ENCODE measurements at regions not wholly inside any gene's neighbourhood (a gene's known extent, or its start where the extent isn't known, plus 50 kb on each side); places are given as distances from the start of the nearest gene placed in this dataset.

- DNase-seq (ENCODE audit: low spot score) = no peak
- Histone ChIP-seq H3K36me3 (no peaks in the 10 kb centered on the region), H3K27me3 (no peaks in the 10 kb centered on the region), H3K4me3 (no peak overlapping the region), H3K27ac (no peak overlapping the region), H3K9me3 (no peaks in the 10 kb centered on the region), H3K4me1 (no peaks in the 10 kb centered on the region)
- TF ChIP-seq CTCF (IDR thresholded peaks at IDR 0.05) = no peak
These were observed 157.1 kb upstream of the WSCD1 start for GRCh38 chr17:5913032-5913531.

- no peak for DNase-seq (ENCODE audit: low spot score)
- Histone ChIP-seq H3K27me3 (no peaks in the 10 kb centered on the region), H3K4me3 (no peak overlapping the region), H3K9me3 (no peaks in the 10 kb centered on the region), H3K4me1 (no peaks in the 10 kb centered on the region), H3K36me3 (no peaks in the 10 kb centered on the region), H3K27ac (no peak overlapping the region)
- TF ChIP-seq CTCF (IDR thresholded peaks at IDR 0.05) = no peak
These were observed 156.5 kb upstream of the WSCD1 start for GRCh38 chr17:5913641-5914040.

- H3K27ac ChIP-seq = no peak overlapping the region
- H3K9me3 ChIP-seq = no peaks in the 10 kb centered on the region
- TF ChIP-seq CTCF (IDR thresholded peaks at IDR 0.05) = no peak
- H3K27me3 ChIP-seq = no peaks in the 10 kb centered on the region
- H3K36me3 ChIP-seq = no peaks in the 10 kb centered on the region
- DNase-seq (ENCODE audit: low spot score) = no peak
- no peak overlapping the region for H3K4me3 ChIP-seq
- H3K4me1 ChIP-seq = no peaks in the 10 kb centered on the region
These were observed 154.8 kb upstream of the WSCD1 start for GRCh38 chr17:5915337-5915736.

- Histone ChIP-seq H3K9me3 (no peaks in the 10 kb centered on the region), H3K4me3 (no peak overlapping the region), H3K4me1 (no peaks in the 10 kb centered on the region), H3K36me3 (no peaks in the 10 kb centered on the region), H3K27me3 (no peaks in the 10 kb centered on the region), H3K27ac (no peak overlapping the region)
- DNase-seq (ENCODE audit: low spot score) = no peak
- no peak for TF ChIP-seq CTCF (IDR thresholded peaks at IDR 0.05)
These were observed 151.1 kb upstream of the WSCD1 start for GRCh38 chr17:5919089-5919488.

GRCh38 chr17:5921512-5922282, 148.5 kb upstream of the WSCD1 start:
- Histone ChIP-seq H3K9me3 (no peaks in the 10 kb centered on the region), H3K27me3 (no peaks in the 10 kb centered on the region), H3K4me3 (no peak overlapping the region), H3K27ac (no peak overlapping the region), H3K36me3 (no peaks in the 10 kb centered on the region), H3K4me1 (no peaks in the 10 kb centered on the region)
- TF ChIP-seq CTCF (IDR thresholded peaks at IDR 0.05) = no peak
- no peak for DNase-seq (ENCODE audit: low spot score)

- H3K27ac ChIP-seq = no peak overlapping the region
- no peaks in the 10 kb centered on the region for H3K9me3 ChIP-seq
- no peak for TF ChIP-seq CTCF (IDR thresholded peaks at IDR 0.05)
These were observed 147.7 kb upstream of the WSCD1 start for GRCh38 chr17:5922476-5922875.

More at GRCh38 chr17:5922476-5922875, 147.7 kb upstream of the WSCD1 start:
- H3K4me1 ChIP-seq = no peaks in the 10 kb centered on the region
- H3K36me3 ChIP-seq = no peaks in the 10 kb centered on the region
- no peak for DNase-seq (ENCODE audit: low spot score)
- H3K4me3 ChIP-seq = no peak overlapping the region
- no peaks in the 10 kb centered on the region for H3K27me3 ChIP-seq

Measured in right atrium auricular region (tissue), 2 donors.